ENCODE measurements at regions not wholly inside any gene's neighbourhood (a gene's known extent, or its start where the extent isn't known, plus 50 kb on each side); places are given as distances from the start of the nearest gene placed in this dataset.

- no peak for ATAC-seq (ENCODE audit: low read depth)
- no peak overlapping the region for H3K27ac ChIP-seq (ENCODE audit: poor library complexity, severe bottlenecking)
- no peaks in the 10 kb centered on the region for H3K9me3 ChIP-seq (ENCODE audit: severe bottlenecking)
- no peak for TF ChIP-seq CTCF (IDR thresholded peaks at IDR 0.05; ENCODE audit: poor library complexity, severe bottlenecking)
- peaks cover 21% of the 10 kb centered on the region for H3K27me3 ChIP-seq (ENCODE audit: insufficient read depth, poor library complexity, severe bottlenecking)
- no peak overlapping the region for H3K4me3 ChIP-seq (ENCODE audit: severe bottlenecking)
- no peak for DNase-seq (ENCODE audit: low spot score)
- H3K36me3 ChIP-seq (ENCODE audit: low read depth): no peaks in the 10 kb centered on the region
- no peaks in the 10 kb centered on the region for H3K4me1 ChIP-seq (ENCODE audit: insufficient read depth, poor library complexity, severe bottlenecking)
These were observed 100.5 kb downstream of the KCNF1 start for GRCh38 chr2:11012131-11012693.

GRCh38 chr2:11013196-11013595, 101.5 kb downstream of the KCNF1 start:
- Histone ChIP-seq H3K4me3 (ENCODE audit: severe bottlenecking) (no peak overlapping the region), H3K27me3 (ENCODE audit: insufficient read depth, poor library complexity, severe bottlenecking) (peaks cover 24% of the 10 kb centered on the region), H3K27ac (ENCODE audit: poor library complexity, severe bottlenecking) (no peak overlapping the region), H3K9me3 (ENCODE audit: severe bottlenecking) (no peaks in the 10 kb centered on the region), H3K4me1 (ENCODE audit: insufficient read depth, poor library complexity, severe bottlenecking) (no peaks in the 10 kb centered on the region), H3K36me3 (ENCODE audit: low read depth) (no peaks in the 10 kb centered on the region)
- ATAC-seq (ENCODE audit: low read depth) (no peak), DNase-seq (ENCODE audit: low spot score) (no peak)
- no peak for TF ChIP-seq CTCF (IDR thresholded peaks at IDR 0.05; ENCODE audit: poor library complexity, severe bottlenecking)

GRCh38 chr2:11014026-11014425, 102.3 kb downstream of the KCNF1 start:
- Histone ChIP-seq H3K27ac (ENCODE audit: poor library complexity, severe bottlenecking) (no peak overlapping the region), H3K9me3 (ENCODE audit: severe bottlenecking) (no peaks in the 10 kb centered on the region), H3K36me3 (ENCODE audit: low read depth) (no peaks in the 10 kb centered on the region), H3K4me1 (ENCODE audit: insufficient read depth, poor library complexity, severe bottlenecking) (no peaks in the 10 kb centered on the region), H3K27me3 (ENCODE audit: insufficient read depth, poor library complexity, severe bottlenecking) (peaks cover 24% of the 10 kb centered on the region), H3K4me3 (ENCODE audit: severe bottlenecking) (no peak overlapping the region)
- ATAC-seq (ENCODE audit: low read depth): no peak
- no peak for DNase-seq (ENCODE audit: low spot score)
- no peak for TF ChIP-seq CTCF (IDR thresholded peaks at IDR 0.05; ENCODE audit: poor library complexity, severe bottlenecking)

- no peaks in the 10 kb centered on the region for H3K36me3 ChIP-seq (ENCODE audit: low read depth)
- no peaks in the 10 kb centered on the region for H3K4me1 ChIP-seq (ENCODE audit: insufficient read depth, poor library complexity, severe bottlenecking)
- no peak for ATAC-seq (ENCODE audit: low read depth)
- peaks cover 30% of the 10 kb centered on the region for H3K27me3 ChIP-seq (ENCODE audit: insufficient read depth, poor library complexity, severe bottlenecking)
- H3K27ac ChIP-seq (ENCODE audit: poor library complexity, severe bottlenecking): no peak overlapping the region
- TF ChIP-seq CTCF (IDR thresholded peaks at IDR 0.05; ENCODE audit: poor library complexity, severe bottlenecking): no peak
- no peak overlapping the region for H3K4me3 ChIP-seq (ENCODE audit: severe bottlenecking)
- DNase-seq (ENCODE audit: low spot score): no peak
- H3K9me3 ChIP-seq (ENCODE audit: severe bottlenecking): no peaks in the 10 kb centered on the region
These were observed 105.1 kb downstream of the KCNF1 start for GRCh38 chr2:11016735-11017388.

DNA sequence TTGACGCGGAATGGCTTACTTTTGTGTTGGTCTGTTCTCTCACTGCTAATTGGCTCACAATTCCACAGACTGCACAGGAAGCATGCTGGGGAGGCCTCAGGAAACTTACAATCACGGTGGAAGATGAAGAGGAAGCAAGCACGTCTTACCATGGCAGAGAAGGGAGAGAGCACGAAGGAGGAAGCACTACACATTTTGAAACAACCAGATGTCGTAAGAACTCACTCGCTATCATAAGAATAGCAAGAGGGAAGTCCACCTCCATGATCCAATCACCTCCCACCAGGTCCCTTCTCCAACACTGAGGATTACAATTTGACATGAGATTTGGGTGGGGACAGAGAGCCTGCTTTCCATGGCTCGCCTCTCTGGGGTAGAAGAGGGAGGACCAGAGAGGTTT, 106.2 kb downstream of the KCNF1 start:
- ATAC-seq (ENCODE audit: low read depth) (no peak), DNase-seq (ENCODE audit: low spot score) (no peak)
- Histone ChIP-seq H3K4me1 (ENCODE audit: insufficient read depth, poor library complexity, severe bottlenecking) (no peaks in the 10 kb centered on the region), H3K36me3 (ENCODE audit: low read depth) (no peaks in the 10 kb centered on the region), H3K4me3 (ENCODE audit: severe bottlenecking) (no peak overlapping the region), H3K27ac (ENCODE audit: poor library complexity, severe bottlenecking) (no peak overlapping the region), H3K27me3 (ENCODE audit: insufficient read depth, poor library complexity, severe bottlenecking) (peaks cover 30% of the 10 kb centered on the region), H3K9me3 (ENCODE audit: severe bottlenecking) (no peaks in the 10 kb centered on the region)
- no peak for TF ChIP-seq CTCF (IDR thresholded peaks at IDR 0.05; ENCODE audit: poor library complexity, severe bottlenecking)

Data from RWPE2 (cell line).